Right forelimb (tissue), 1 donor: ENCODE measurements at regions not wholly inside any gene's neighbourhood (a gene's known extent, or its start where the extent isn't known, plus 50 kb on each side); places are given as distances from the start of the nearest gene placed in this dataset.
"Not testable (repeated sequence)": the region's sequence is repeated elsewhere in the genome, so short reads cannot be mapped to it uniquely, and the experiment has no call there.

Source experiments
- DNase-seq: peaks from one replicate; pipeline ENCODE4 v3.0.0-alpha.2; 2018

- DNase-seq: not testable (repeated sequence)
Observed at GRCh38 chr13:54268013-54268695, 1239.5 kb downstream of the OLFM4 start.

- peak; percentile 35 for DNase-seq
Observed at GRCh38 chr13:54287062-54287764, 1258.6 kb downstream of the OLFM4 start.

- DNase-seq: no peak
Observed at GRCh38 chr13:54301085-54301484, 1272.5 kb downstream of the OLFM4 start.

DNA sequence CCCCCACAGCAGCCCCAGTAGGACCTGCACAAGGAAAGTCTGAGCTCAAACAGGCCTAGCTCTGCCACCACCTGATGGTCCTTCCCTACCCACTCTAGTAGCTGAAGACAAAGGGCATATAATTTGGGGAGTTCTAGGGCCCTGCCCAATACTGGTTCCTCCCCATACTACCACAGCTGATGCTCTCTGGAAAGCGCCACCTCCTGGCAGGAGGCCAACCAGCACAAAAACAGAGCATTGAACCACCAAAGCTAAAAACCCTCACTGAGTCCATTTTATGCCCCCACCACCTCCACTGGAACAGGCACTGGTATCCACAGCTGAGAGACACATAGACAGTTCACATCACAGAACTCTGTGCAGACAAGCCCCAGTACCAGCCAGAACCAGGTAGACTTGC lies 1276.8 kb downstream of the OLFM4 start:
- DNase-seq: no peak

GRCh38 chr13:54312885-54313284 lies 1284.3 kb downstream of the OLFM4 start:
- DNase-seq: no peak

DNA sequence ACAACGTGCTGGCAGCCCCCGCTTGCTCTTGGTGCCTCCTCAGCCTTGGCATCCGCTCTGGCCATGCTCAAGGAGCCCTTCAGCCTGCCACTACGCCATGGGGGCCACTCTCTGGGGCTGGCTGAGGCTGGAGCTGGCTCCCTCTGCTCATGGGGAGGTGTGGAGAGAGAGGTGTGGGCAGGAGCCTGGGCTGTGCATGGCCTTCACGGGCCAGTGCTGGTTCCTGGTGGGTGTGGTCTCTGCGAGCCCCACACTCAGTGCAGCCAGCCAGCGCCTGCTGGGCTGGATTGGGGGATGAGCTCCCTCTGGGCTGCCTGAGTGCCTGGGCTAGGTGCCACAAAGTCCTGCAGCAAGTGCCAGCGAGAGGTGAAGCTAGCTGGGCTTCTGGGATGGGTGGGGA lies 1289.1 kb downstream of the OLFM4 start:
- DNase-seq: no peak

DNA sequence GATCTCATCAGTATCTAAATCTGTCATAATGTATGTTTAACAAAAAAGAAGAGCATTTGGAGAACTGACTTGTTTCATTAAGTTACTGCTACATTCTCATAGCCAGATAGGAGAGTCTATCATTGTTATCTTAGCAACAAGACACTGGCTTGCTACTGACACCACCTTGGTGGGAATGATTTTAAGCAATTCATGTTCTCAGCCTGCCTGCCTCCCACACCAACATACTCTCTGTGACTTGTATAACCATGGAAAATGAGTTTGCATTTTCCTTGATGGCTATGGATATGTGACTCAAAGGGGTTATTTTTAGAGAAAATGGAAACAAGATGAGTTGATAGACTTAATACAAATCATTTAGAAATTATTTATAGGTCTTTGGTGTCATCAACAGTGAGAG lies 1308.9 kb downstream of the OLFM4 start:
- DNase-seq: no peak

GRCh38 chr13:54347531-54347930 lies 1318.9 kb downstream of the OLFM4 start:
- no peak for DNase-seq

DNA sequence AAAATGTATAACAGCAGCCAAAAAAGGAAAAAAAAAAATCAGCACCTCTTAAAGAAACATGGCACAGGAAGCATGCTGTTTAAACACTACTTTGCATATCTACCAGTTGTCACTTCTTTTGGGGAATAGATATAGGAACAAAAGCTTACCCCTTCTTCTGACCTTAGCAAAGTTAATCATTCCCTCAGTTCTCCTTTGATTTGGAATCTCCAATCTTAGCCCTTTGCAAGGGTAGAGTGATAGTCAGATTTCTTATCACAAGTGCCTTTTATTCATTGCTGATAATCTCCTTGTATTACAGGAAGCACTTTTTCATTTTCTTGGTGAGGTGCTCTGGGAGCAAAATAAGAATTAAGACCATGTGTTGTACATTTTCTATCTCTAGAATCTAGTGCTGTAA lies 1327.6 kb downstream of the OLFM4 start:
- DNase-seq: no peak

DNA sequence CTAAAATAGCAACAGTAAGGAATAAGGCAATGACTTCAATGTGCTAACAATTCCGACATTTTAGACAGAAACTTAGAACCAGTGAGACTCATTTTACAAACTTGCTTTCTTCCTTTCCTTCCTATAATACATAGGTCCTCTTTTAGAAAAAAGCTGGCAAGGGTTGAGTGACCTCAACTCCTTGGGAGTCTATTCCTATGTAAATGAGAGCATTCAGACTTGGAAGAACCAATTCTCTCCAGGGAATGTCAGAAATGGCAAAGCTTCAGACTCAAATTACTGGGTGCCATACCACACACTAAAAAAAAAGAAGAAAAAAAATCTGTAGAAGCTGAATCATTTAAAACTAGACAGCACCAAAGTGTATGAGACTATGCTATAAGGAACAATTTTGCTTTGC lies 1328.2 kb downstream of the OLFM4 start:
- no peak for DNase-seq

DNA sequence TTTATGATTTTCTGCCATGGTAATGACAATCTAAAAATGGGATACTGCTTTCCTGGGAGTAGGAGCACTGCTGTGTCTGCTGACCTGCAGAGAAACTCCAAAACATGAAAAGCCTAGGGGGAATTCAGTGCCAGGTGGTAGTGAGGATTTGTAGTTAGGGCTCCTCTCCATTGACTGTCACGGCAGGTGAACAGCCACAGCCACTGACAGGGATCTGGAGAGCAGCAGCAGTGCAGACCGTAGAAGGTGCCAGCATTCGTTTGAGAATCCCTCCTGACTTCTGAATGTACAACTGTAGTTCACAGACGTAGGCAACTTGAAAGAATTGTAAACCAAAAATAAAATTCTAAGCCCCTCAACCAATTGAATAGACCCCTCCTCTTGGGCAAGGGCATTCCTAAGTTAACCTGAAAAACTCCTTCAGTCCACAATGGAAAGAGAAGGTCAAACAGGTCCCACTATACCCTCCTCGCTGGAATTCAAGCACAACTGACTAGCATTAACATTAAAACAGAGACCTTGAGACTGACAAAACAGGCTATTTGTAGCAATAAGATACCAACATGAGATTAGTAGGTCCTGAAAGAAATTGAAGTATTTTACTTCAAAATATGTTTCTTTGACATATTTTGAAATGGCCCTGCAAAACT lies 1328.8 kb downstream of the OLFM4 start:
- DNase-seq: no peak

DNA sequence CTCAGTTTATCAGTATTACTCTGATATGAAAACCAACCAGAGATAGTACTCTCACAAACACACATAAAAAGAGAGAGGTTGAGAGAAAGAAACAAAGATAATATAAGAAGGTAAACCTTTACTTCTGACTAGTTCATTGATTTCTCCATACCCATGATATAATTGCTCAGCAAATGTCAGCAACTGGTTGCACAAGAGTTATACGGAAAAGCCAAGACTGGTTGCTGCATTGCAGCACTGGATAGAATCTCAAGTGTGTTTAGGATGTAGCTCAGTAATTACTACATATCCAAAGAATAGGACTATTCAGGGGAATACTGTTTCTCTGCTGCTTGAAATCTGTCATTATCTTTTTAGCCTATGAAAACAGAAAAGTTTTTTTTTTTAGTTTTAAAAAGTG lies 1332.8 kb downstream of the OLFM4 start:
- DNase-seq: no peak

DNA sequence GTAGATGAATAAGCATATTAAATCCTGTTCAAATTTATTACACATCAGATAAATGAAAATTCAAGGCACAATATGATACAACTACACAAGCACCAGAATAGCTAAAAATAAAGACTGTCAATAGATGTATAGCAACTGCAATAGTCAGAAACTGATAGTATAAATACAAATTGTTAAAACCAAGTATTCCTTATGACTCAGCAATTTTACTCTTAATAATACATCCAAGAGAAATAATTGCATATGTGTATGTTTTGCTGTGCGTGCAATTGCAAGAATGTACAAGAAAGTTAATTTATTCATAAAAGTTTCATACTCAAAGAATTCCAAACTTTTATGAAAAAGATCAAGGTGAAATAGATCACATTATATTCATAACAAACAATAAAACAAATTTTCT lies 1338.1 kb downstream of the OLFM4 start:
- no peak for DNase-seq

DNA sequence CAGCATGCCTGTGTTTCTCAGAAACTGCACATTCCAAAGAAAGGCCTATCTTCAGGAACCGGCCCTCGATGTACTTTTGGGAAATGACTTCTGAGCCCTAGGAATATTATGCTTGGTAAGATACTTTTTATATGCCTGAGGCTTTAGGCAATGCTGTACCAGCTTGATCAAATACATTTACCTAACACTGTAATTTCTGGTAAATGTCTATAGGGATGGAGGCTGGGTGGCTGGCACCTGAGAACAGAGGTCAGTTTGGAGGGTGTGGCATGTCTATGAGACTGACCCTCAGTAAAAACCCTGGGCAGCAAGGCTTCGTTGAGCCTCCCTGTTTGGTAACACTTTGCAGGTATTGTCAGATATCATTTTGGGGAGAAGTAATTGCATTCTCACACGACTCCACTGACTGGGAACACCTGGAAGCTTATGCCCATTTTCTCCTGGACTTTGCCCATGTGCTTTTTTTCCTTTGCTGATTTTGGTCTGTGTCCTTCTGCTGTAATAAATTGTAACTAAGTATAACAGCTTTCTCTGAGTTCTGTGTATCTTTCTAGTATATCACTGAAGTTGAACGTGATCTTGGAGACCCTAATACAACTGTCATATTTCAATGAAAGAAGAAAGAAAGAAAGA lies 1339.1 kb downstream of the OLFM4 start:
- no peak for DNase-seq

GRCh38 chr13:54368387-54368786 lies 1339.8 kb downstream of the OLFM4 start:
- DNase-seq: no peak

- no peak for DNase-seq
Observed at GRCh38 chr13:54373211-54373610, 1344.6 kb downstream of the OLFM4 start.

DNA sequence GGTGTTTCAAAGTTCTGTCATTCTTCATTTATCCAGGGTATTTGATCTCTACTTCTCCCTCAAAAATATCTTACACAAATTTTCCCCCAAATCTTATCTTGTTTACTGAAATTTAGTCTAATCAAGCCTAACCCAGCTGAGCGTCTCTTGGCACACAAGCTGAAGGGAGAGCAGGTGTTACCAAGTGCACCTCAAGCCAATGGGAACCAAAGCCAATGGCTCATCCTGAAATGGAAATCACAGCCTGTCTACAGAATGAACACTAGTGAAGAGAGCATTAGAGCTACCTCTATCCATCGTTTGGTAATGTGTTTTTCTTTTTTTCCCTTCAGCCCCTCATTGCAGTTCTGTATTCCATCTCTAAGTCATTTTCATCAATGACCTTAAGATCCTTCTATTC lies 1350.8 kb downstream of the OLFM4 start:
- DNase-seq: no peak

- DNase-seq: no peak
Observed at GRCh38 chr13:54383604-54384003, 1355.0 kb downstream of the OLFM4 start.

- DNase-seq: no peak
Observed at GRCh38 chr13:54387625-54388024, 1359.0 kb downstream of the OLFM4 start.

- no peak for DNase-seq
Observed at GRCh38 chr13:54390841-54391240, 1362.2 kb downstream of the OLFM4 start.

DNA sequence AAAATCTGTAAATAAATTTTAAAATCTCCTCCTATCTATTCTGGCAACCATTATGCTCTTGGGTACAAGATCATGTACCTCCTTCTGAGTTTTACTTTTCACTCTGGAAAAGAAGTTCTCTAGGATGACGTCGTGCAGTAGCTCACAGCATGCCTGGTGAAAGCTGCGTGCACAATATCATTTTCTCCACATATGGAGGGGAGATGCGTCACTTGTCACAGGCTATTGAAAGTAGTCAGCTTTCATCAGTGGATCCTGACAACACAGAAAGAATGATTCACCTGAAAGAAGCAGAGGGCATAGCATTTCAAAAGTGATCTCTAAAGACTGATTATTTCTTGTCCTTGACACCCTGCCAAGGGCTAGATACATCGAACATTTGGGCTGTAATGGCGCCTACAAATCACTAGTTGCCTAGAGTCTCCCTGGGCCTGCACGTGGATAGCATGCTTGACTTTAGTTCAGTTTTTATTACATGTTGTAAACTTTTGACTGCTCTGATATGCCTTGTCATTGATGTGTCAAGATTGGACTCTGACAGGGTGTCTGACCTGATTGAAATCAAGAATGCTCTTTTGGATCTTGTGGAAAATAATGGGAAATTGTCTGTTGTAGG lies 1365.6 kb downstream of the OLFM4 start:
- DNase-seq: no peak

- no peak for DNase-seq
Observed at GRCh38 chr13:54394908-54395307, 1366.3 kb downstream of the OLFM4 start.

GRCh38 chr13:54402495-54402894 lies 1373.9 kb downstream of the OLFM4 start:
- no peak for DNase-seq
